Natural killer cell (primary cell): ENCODE measurements at regions not wholly inside any gene's neighbourhood (a gene's known extent, or its start where the extent isn't known, plus 50 kb on each side); places are given as distances from the start of the nearest gene placed in this dataset.

Experiments
- ATAC-seq, 3 donors: fragments of 150-1000 bp in 2 of 3; fragments of 200-7000 bp in 1 of 3; cut with Tn5 transposase; 1 replicate in 1 of 3; 2 replicates in 2 of 3; pipeline ENCODE4 v1.10.0; 2021; ENCODE audit warnings: mild to moderate bottlenecking in 2 of 3, moderate library complexity in 2 of 3
- DNase-seq, 2 donors: peaks; one replicate each; pipeline versions ENCODE4 v3.0.0 to v3.0.0-alpha.2; 2013 to 2021; ENCODE audit warnings: mixed read lengths in 1 of 2
- H3K27ac ChIP-seq: one replicate; pipeline ENCODE4 v1.5.1; 2013; ENCODE audit warnings: mild to moderate bottlenecking, low read length
- H3K27me3 ChIP-seq: one replicate; pipeline ENCODE4 v1.6.1; 2013; ENCODE audit warnings: low read length; ENCODE audit not compliant: control insufficient read depth, insufficient read depth
- H3K36me3 ChIP-seq: one replicate; pipeline ENCODE4 v1.6.1; 2013; ENCODE audit warnings: low read length; ENCODE audit not compliant: control insufficient read depth, insufficient read depth
- H3K4me1 ChIP-seq: one replicate; pipeline ENCODE4 v1.6.1; 2013; ENCODE audit warnings: low read length; ENCODE audit not compliant: control insufficient read depth, insufficient read depth
- H3K4me3 ChIP-seq: one replicate; pipeline ENCODE4 v1.5.1; 2013; ENCODE audit warnings: low read length
- H3K9me3 ChIP-seq: one replicate; pipeline ENCODE4 v1.6.1; 2013; ENCODE audit warnings: low read length; ENCODE audit not compliant: control insufficient read depth, insufficient read depth
- H3K27ac Mint-ChIP-seq, 2 donors: one replicate each; pipeline ENCODE4 v1.8.0; 2022; ENCODE audit warnings: mild to moderate bottlenecking in 2 of 2, mixed read lengths in 2 of 2, moderate library complexity in 1 of 2
- H3K27me3 Mint-ChIP-seq, 2 donors: one replicate each; pipeline ENCODE4 v1.8.0; 2022; ENCODE audit warnings: low read depth in 2 of 2, mixed read lengths in 2 of 2
- H3K36me3 Mint-ChIP-seq: one replicate; pipeline ENCODE4 v1.8.0; 2022; ENCODE audit warnings: mixed read lengths
- H3K4me1 Mint-ChIP-seq, 2 donors: one replicate each; pipeline ENCODE4 v1.8.0; 2022; ENCODE audit warnings: mixed read lengths in 2 of 2
- H3K4me3 Mint-ChIP-seq: one replicate; pipeline ENCODE4 v1.8.0; 2022; ENCODE audit warnings: mild to moderate bottlenecking, moderate library complexity, mixed read lengths
- H3K9me3 Mint-ChIP-seq, 2 donors: one replicate each; pipeline ENCODE4 v1.8.0; 2022; ENCODE audit warnings: mixed read lengths in 2 of 2
- WGBS: methylation state at CpG from one replicate; pipeline ENCODE4 v1.1.7; 2013; ENCODE audit warnings: missing lambda C conversion rate; ENCODE audit not compliant: insufficient coverage; 5-methylcytosine and 5-hydroxymethylcytosine counted together
- intact Hi-C: fragments of 100-400 bp; cut with micrococcal nuclease; formaldehyde crosslinking; loops from one replicate; pipeline ENCODE4 v1.14.2; 2022
- TF ChIP-seq, protein P1 (sequence below): fragments of 200-600 bp; IDR thresholded peaks from one replicate; pipeline ENCODE4 v1.8.0; 2022; ENCODE audit warnings: antibody characterized with exemption

DNA sequence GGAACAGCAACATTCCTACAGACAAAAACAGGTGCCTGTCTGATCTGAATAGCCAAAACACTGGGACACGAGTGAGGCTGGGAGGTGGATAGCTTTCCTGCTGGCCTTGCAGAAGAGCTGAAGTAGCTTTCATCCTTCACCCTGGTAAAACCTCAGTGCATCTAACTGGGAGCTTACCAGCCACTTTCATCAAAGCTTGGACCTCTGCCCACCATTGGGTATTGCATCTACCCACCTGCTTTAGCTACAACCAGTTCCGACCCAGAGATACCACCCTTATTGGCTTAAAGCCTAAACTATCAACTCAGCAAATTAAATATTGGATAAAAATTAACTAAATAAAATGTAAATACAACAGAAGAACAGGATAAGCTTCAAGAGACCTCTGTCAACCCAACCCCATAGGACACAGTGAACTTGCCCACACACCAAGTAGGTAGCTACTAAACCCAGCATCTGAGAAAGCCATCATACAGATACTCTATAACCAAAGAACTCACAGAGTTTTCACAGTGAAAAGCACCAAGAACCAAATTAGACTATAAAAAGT, 866.3 kb downstream of the FSCB start:
- TF ChIP-seq, protein P1, sequence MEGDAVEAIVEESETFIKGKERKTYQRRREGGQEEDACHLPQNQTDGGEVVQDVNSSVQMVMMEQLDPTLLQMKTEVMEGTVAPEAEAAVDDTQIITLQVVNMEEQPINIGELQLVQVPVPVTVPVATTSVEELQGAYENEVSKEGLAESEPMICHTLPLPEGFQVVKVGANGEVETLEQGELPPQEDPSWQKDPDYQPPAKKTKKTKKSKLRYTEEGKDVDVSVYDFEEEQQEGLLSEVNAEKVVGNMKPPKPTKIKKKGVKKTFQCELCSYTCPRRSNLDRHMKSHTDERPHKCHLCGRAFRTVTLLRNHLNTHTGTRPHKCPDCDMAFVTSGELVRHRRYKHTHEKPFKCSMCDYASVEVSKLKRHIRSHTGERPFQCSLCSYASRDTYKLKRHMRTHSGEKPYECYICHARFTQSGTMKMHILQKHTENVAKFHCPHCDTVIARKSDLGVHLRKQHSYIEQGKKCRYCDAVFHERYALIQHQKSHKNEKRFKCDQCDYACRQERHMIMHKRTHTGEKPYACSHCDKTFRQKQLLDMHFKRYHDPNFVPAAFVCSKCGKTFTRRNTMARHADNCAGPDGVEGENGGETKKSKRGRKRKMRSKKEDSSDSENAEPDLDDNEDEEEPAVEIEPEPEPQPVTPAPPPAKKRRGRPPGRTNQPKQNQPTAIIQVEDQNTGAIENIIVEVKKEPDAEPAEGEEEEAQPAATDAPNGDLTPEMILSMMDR: no peak
- Histone ChIP-seq H3K27me3 (no peaks in the 10 kb centered on the region), H3K9me3 (peaks cover 13% of the 10 kb centered on the region), H3K27ac (no peak overlapping the region), H3K4me1 (no peaks in the 10 kb centered on the region), H3K36me3 (no peaks in the 10 kb centered on the region), H3K4me3 (no peak overlapping the region)
- Mint-ChIP-seq H3K27me3 (no peaks in the 10 kb centered on the region), H3K4me3 (no peak overlapping the region), H3K4me1 (no peaks in the 10 kb centered on the region), H3K36me3 (peaks cover 9% of the 10 kb centered on the region), H3K9me3 (peaks cover 21 to 23% of the 10 kb centered on the region in 2 donors), H3K27ac (no peak overlapping the region)
- DNase-seq: no peak
- no peak for ATAC-seq
- intact Hi-C loops: no loop called here
- 91% methylated on average over 1 of the region's 2 CpGs for WGBS

DNA sequence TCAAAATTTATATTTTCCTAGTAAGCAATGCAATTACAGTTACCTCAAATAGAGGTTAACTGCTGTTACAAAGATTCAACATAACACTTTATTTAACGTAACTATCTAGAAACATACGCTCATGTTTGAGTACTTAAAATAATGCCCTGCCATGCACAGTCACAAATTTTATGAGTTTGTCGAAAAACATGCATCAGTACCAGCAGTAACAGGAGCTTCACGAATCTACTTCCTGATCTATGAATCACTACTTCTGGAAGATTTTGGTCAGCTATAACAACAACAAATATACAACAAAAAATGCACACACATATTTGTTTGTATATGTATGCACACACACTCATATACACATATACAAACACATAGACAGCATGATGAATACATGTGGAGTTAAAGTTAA, 881.8 kb downstream of the FSCB start:
- intact Hi-C loops: no loop called here
- Mint-ChIP-seq H3K4me3 (no peak overlapping the region), H3K4me1 (no peaks in the 10 kb centered on the region), H3K27ac (no peak overlapping the region), H3K36me3 (peaks cover 7% of the 10 kb centered on the region), H3K27me3 (no peaks in the 10 kb centered on the region), H3K9me3 (peaks cover 12 to 18% of the 10 kb centered on the region in 2 donors)
- TF ChIP-seq, protein P1: no peak
- Histone ChIP-seq H3K27me3 (no peaks in the 10 kb centered on the region), H3K9me3 (no peaks in the 10 kb centered on the region), H3K4me3 (no peak overlapping the region), H3K4me1 (no peaks in the 10 kb centered on the region), H3K36me3 (no peaks in the 10 kb centered on the region), H3K27ac (no peak overlapping the region)
- DNase-seq (no peak), ATAC-seq (no peak)
- WGBS: 84% methylated on average over 4 of the region's 4 CpGs

DNA sequence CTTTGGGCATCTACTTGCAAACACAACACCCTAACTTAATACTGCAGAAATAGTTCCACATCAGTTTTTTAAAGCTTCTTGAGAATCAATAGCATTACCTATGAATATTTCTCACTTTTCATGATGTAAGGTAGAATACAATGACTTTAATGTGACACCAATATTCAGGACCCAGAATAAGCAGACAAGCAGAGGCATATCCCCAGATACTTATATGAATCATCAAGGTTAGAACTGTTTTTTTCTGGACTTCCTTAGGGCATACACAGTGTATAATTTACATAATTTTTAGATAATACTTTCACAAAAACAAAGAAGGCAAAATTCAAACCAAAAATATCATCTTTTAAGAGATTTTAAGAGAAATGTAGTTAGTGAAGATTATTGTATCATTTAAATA, 885.8 kb downstream of the FSCB start:
- Histone ChIP-seq H3K27ac (no peak overlapping the region), H3K36me3 (no peaks in the 10 kb centered on the region), H3K4me1 (no peaks in the 10 kb centered on the region), H3K4me3 (no peak overlapping the region), H3K9me3 (no peaks in the 10 kb centered on the region), H3K27me3 (no peaks in the 10 kb centered on the region)
- intact Hi-C loops: no loop called here
- Mint-ChIP-seq H3K9me3 (peaks cover 8 to 12% of the 10 kb centered on the region in 2 donors), H3K4me1 (no peaks in the 10 kb centered on the region), H3K27ac (no peak overlapping the region), H3K36me3 (no peaks in the 10 kb centered on the region), H3K27me3 (no peaks in the 10 kb centered on the region), H3K4me3 (no peak overlapping the region)
- ATAC-seq (no peak), DNase-seq (no peak)
- TF ChIP-seq, protein P1: no peak

DNA sequence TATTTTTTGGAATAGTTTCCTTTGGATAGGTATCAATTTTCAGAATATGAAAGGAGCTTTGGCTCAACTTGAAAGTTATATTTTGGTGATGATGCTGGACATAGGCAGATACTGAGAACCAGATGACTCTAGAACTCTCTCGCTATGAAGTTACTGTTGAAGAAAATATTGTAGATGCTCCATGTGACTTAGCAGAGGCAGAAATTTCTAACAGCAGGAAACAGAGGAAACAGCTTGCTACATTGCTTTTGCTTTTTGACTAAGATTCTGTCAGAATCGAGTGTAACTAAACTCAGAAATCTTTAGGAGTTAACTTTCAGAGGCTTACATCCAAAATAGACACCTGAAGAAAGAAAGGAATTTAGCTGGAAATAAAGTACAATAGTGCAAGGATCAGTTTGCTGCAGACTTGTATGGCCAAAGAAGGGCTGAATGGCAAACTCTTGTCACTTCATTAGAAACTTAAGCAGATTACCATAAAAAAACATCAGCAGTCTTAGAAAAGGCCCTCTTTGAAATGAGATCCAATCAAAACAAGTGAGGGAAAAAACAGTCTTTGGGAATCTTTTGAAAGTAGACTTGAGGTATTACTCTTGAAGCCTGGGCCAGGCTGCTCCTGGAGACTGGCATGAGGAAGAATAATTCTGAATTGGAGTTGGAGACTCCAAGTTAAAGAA, 911.8 kb downstream of the FSCB start:
- WGBS: 8% methylated on average over 2 of the region's 2 CpGs
- intact Hi-C loops: no loop called here

More for the DNA sequence above, 911.8 kb downstream of the FSCB start:
- no peaks in the 10 kb centered on the region for H3K27me3 ChIP-seq
- Mint-ChIP-seq H3K27ac (no peak overlapping the region), H3K9me3 (peaks cover 12 to 18% of the 10 kb centered on the region in 2 donors), H3K4me3 (no peak overlapping the region), H3K4me1 (no peaks in the 10 kb centered on the region), H3K36me3 (no peaks in the 10 kb centered on the region), H3K27me3 (no peaks in the 10 kb centered on the region)
- no peak overlapping the region for H3K4me3 ChIP-seq
- no peaks in the 10 kb centered on the region for H3K36me3 ChIP-seq
- TF ChIP-seq, protein P1: no peak
- no peaks in the 10 kb centered on the region for H3K4me1 ChIP-seq
- ATAC-seq: no peak
- no peak overlapping the region for H3K27ac ChIP-seq
- H3K9me3 ChIP-seq: peaks cover 6% of the 10 kb centered on the region
- DNase-seq: no peak
